H1 (cell line): ENCODE measurements at regions not wholly inside any gene's neighbourhood (a gene's known extent, or its start where the extent isn't known, plus 50 kb on each side); places are given as distances from the start of the nearest gene placed in this dataset.

Experiments used
- CTCF ChIA-PET: fragments of 300-600 bp; sonication (Branson Sonifier 250); formaldehyde crosslinking; loops from one replicate; lab custom pipeline; 2021; ENCODE audit not compliant: partially characterized antibody; lab: Charles Lee
- POLR2A ChIA-PET: fragments of 300-600 bp; sonication (Branson Sonifier 250); formaldehyde crosslinking; loops from one replicate; lab custom pipeline; 2021; ENCODE audit warnings: inconsistent platforms; ENCODE audit not compliant: partially characterized antibody; lab: Charles Lee
- DNase-seq, 2 experiments: peaks; one replicate each; pipeline versions ENCODE4 v3.0.0 to v3.0.0-alpha.2; 2010 to 2022; ENCODE audit warnings: low spot score in 2 of 2, low read depth in 1 of 2, mixed read lengths in 1 of 2
- FAIRE-seq: peaks from 2 replicates; lab custom pipeline; 2011; peaks lifted over from hg19 to GRCh38; lab: Jason Lieb, UNC
- H2AFZ ChIP-seq: 2 replicates; pipeline ENCODE4 v1.8.1; 2012; ENCODE audit warnings: low read length, inconsistent platforms
- H2AK5ac ChIP-seq: 2 replicates; pipeline ENCODE4 v1.6.1; 2013; ENCODE audit warnings: low read depth, low read length
- H2BK120ac ChIP-seq: replicated peaks from 2 replicates; pipeline ENCODE3; 2013; ENCODE audit warnings: low read depth, low read length, inconsistent platforms
- H2BK12ac ChIP-seq: 2 replicates; pipeline ENCODE4 v1.6.1; 2013; ENCODE audit warnings: low read depth, low read length
- H2BK15ac ChIP-seq: 2 replicates; pipeline ENCODE4 v1.6.1; 2013; ENCODE audit warnings: low read length
- H2BK20ac ChIP-seq: 2 replicates; pipeline ENCODE4 v1.6.1; 2013; ENCODE audit warnings: low read length
- H2BK5ac ChIP-seq: 2 replicates; pipeline ENCODE4 v1.6.1; 2013; ENCODE audit warnings: low read depth, low read length
- H3K14ac ChIP-seq: 2 replicates; pipeline ENCODE4 v1.6.1; 2013; ENCODE audit warnings: inconsistent platforms; ENCODE audit not compliant: insufficient read length
- H3K18ac ChIP-seq: 2 replicates; pipeline ENCODE4 v1.6.1; 2013; ENCODE audit warnings: low read length; ENCODE audit errors: extremely low read depth
- H3K23ac ChIP-seq: 2 replicates; pipeline ENCODE4 v1.6.1; 2013; ENCODE audit warnings: inconsistent platforms; ENCODE audit not compliant: insufficient read length
- H3K23me2 ChIP-seq: 2 replicates; pipeline ENCODE4 v1.6.1; 2013; ENCODE audit warnings: low read depth, low read length
- H3K27ac ChIP-seq: 2 replicates; pipeline ENCODE4 v1.6.1; 2011; ENCODE audit warnings: low read depth, low read length, inconsistent platforms
- H3K27me3 ChIP-seq, 4 experiments: replicated peaks in 1 of 4; 1 replicate in 1 of 4; 2 replicates in 3 of 4; pipeline versions ENCODE4 v1.6.1 to v1.8.1; 2011 to 2013; ENCODE audit warnings: low read length in 3 of 4, mild to moderate bottlenecking in 3 of 4, inconsistent platforms in 2 of 4, mixed read lengths in 2 of 4, moderate library complexity in 1 of 4; ENCODE audit not compliant: control insufficient read depth in 3 of 4, insufficient read depth in 3 of 4; ENCODE audit errors: extremely low read depth in 1 of 4
- H3K36me3 ChIP-seq, 4 experiments: 2 replicates each; pipeline versions ENCODE4 v1.6.1 to v1.8.1; 2011 to 2013; ENCODE audit warnings: mild to moderate bottlenecking in 4 of 4, low read length in 3 of 4, moderate library complexity in 2 of 4, control low read depth in 1 of 4, inconsistent platforms in 1 of 4; ENCODE audit not compliant: insufficient read depth in 4 of 4, control insufficient read depth in 2 of 4
- H3K4ac ChIP-seq: replicated peaks from 2 replicates; pipeline ENCODE3; 2013; ENCODE audit warnings: low read length, low read depth, mixed read lengths, inconsistent platforms; ENCODE audit not compliant: insufficient read length
- H3K4me1 ChIP-seq, 4 experiments: replicated peaks in 1 of 4; 1 replicate in 1 of 4; 2 replicates in 3 of 4; pipeline versions ENCODE4 v1.6.1 to v1.8.1; 2011 to 2013; ENCODE audit warnings: low read length in 3 of 4, inconsistent platforms in 2 of 4, mixed read lengths in 1 of 4; ENCODE audit not compliant: insufficient read depth in 4 of 4, control insufficient read depth in 3 of 4
- H3K4me2 ChIP-seq, 2 experiments: 2 replicates each; pipeline versions ENCODE4 v1.6.1 to v1.8.1; 2011 to 2013; ENCODE audit warnings: low read depth in 2 of 2, low read length in 2 of 2, control low read depth in 1 of 2, inconsistent platforms in 1 of 2, mild to moderate bottlenecking in 1 of 2; ENCODE audit not compliant: insufficient read depth in 1 of 2
- H3K4me3 ChIP-seq, 4 experiments: fragments of 200-600, 300-600 bp in 1 of 4; sonication (generic), shearing (Covaris generic), sonication (Bioruptor Twin) in 1 of 4; 2 replicates each; pipeline versions ENCODE4 v1.5.1 to v1.8.1; 2011 to 2016; ENCODE audit warnings: low read length in 4 of 4, low read depth in 3 of 4, control low read depth in 2 of 4, inconsistent platforms in 2 of 4, mild to moderate bottlenecking in 2 of 4, mixed read lengths in 1 of 4, moderate library complexity in 1 of 4; ENCODE audit not compliant: insufficient read depth in 2 of 4; ENCODE audit errors: extremely low read depth in 1 of 4
- H3K56ac ChIP-seq: replicated peaks from 2 replicates; pipeline ENCODE3; 2013; ENCODE audit warnings: low read depth, mild to moderate bottlenecking, mixed read lengths, low read length, inconsistent platforms; ENCODE audit not compliant: insufficient read length
- H3K79me1 ChIP-seq: 2 replicates; pipeline ENCODE4 v1.6.1; 2013; ENCODE audit warnings: low read depth, low read length, control low read depth
- H3K79me2 ChIP-seq, 2 experiments: 2 replicates each; pipeline versions ENCODE4 v1.6.1 to v1.8.1; 2012 to 2013; ENCODE audit warnings: low read length in 2 of 2, mild to moderate bottlenecking in 2 of 2, inconsistent platforms in 1 of 2; ENCODE audit not compliant: insufficient read depth in 2 of 2, control insufficient read depth in 1 of 2
- H3K9ac ChIP-seq, 4 experiments: replicated peaks in 1 of 4; 1 replicate in 1 of 4; 2 replicates in 3 of 4; pipeline versions ENCODE4 v1.6.1 to v1.8.1; 2011 to 2013; ENCODE audit warnings: low read depth in 3 of 4, low read length in 3 of 4, control low read depth in 2 of 4, mild to moderate bottlenecking in 2 of 4, moderate library complexity in 2 of 4, inconsistent platforms in 1 of 4; ENCODE audit errors: extremely low read depth in 1 of 4
- H3K9me3 ChIP-seq, 2 experiments: 2 replicates each; pipeline versions ENCODE4 v1.6.1 to v1.8.1; 2012 to 2013; ENCODE audit warnings: mild to moderate bottlenecking in 2 of 2, moderate library complexity in 2 of 2, control low read depth in 1 of 2, inconsistent platforms in 1 of 2, low read depth in 1 of 2, low read length in 1 of 2, mixed read lengths in 1 of 2; ENCODE audit not compliant: insufficient read depth in 2 of 2
- H4K20me1 ChIP-seq, 2 experiments: replicated peaks in 1 of 2; 2 replicates each; pipeline versions ENCODE3 to v1.8.1; 2011 to 2013; ENCODE audit warnings: inconsistent platforms in 2 of 2, low read length in 2 of 2, mild to moderate bottlenecking in 1 of 2; ENCODE audit not compliant: insufficient read depth in 2 of 2, control insufficient read depth in 1 of 2
- H4K5ac ChIP-seq: 2 replicates; pipeline ENCODE4 v1.6.1; 2013; ENCODE audit warnings: low read length, low read depth, mixed read lengths, inconsistent platforms; ENCODE audit not compliant: insufficient read length
- H4K8ac ChIP-seq: 2 replicates; pipeline ENCODE4 v1.8.0; 2013; ENCODE audit warnings: mild to moderate bottlenecking, moderate library complexity, low read length, inconsistent platforms; ENCODE audit not compliant: insufficient read depth; ENCODE audit errors: extremely low read depth
- H4K91ac ChIP-seq: replicated peaks from 2 replicates; pipeline ENCODE3; 2013; ENCODE audit warnings: low read length, mixed read lengths, inconsistent platforms; ENCODE audit not compliant: insufficient read length
- WGBS, 2 experiments: shearing (Covaris generic) in 1 of 2; methylation state at CpG; one replicate each; pipeline versions ENCODE4 v1.1.6 to v1.1.7; 2013 to 2015; ENCODE audit warnings: low lambda C conversion rate in 2 of 2, mixed read lengths in 2 of 2, inconsistent platforms in 1 of 2, low coverage in 1 of 2, missing lambda C conversion rate in 1 of 2; ENCODE audit not compliant: insufficient replicate concordance in 2 of 2, insufficient coverage in 1 of 2, insufficient read length in 1 of 2; ENCODE audit errors: extremely low coverage in 1 of 2, missing lambda C conversion rate in 1 of 2; 5-methylcytosine and 5-hydroxymethylcytosine counted together

DNA sequence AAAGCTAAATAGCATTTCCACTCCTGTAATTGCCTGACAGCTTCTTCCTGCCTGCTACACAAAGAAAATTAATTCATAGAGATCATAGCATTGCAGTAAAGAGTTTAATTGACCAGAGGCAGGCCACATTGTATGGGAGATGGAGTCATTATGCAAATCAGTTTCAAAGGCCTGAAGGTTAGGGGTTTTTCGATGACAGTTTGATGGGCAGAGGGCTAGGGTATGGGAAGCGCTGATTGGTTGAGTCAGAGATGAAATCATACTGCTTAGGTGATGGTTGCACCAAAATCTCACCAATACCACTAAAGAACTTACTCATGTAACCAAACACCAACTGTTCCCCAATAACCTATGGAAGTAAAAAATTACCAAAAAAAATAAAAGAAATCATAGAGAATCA, 599.0 kb downstream of the NUP35 start:
- H3K27ac ChIP-seq: no peak overlapping the region
- no peak overlapping the region for H3K9ac ChIP-seq
- no peak overlapping the region for H4K8ac ChIP-seq
- no peaks in the 10 kb centered on the region for H3K4me1 ChIP-seq
- CTCF ChIA-PET: interaction anchor here (0.6 to 1.5 kb wide), 2 partner anchors 13 to 218 kb away, joined by 3 to 4 read pairs; no protein-coding TSS in a partner anchor
- FAIRE-seq (no peak), DNase-seq (no peak)
- H2AK5ac ChIP-seq: no peak overlapping the region
- H3K56ac ChIP-seq: no peak overlapping the region
- H3K4me2 ChIP-seq: no peak overlapping the region
- H3K23ac ChIP-seq: no peak overlapping the region
- 0 out of 4 replicates have a peak, but pooled peaks cover 0 to 3% of the 10 kb centered on the region in 2 experiments for H3K9me3 ChIP-seq
- no peak overlapping the region for H2BK5ac ChIP-seq
- H3K18ac ChIP-seq: no peak overlapping the region
- no peak overlapping the region for H2BK20ac ChIP-seq
- POLR2A ChIA-PET: no interaction called here
- no peaks in the 10 kb centered on the region for H3K36me3 ChIP-seq
- no peaks in the 10 kb centered on the region for H4K20me1 ChIP-seq
- H3K79me1 ChIP-seq: no peaks in the 10 kb centered on the region
- H2BK120ac ChIP-seq: no peak overlapping the region
- no peaks in the 10 kb centered on the region for H3K27me3 ChIP-seq
- H2AFZ ChIP-seq: no peak overlapping the region
- no peak overlapping the region for H3K4me3 ChIP-seq
- no peak overlapping the region for H4K91ac ChIP-seq
- H2BK15ac ChIP-seq: no peak overlapping the region
- H3K4ac ChIP-seq: no peak overlapping the region
- H3K79me2 ChIP-seq: no peaks in the 10 kb centered on the region
- H4K5ac ChIP-seq: no peak overlapping the region
- 100% methylated on average over 2 of the region's 2 CpGs; no CpG with 5 or more reads in 1 of the 2 experiments for WGBS, 2 experiments
- no peak overlapping the region for H2BK12ac ChIP-seq
- H3K14ac ChIP-seq: no peak overlapping the region
- H3K23me2 ChIP-seq: no peaks in the 10 kb centered on the region; the same call in 1 of the 2 replicates
